ENCODE measurements at regions not wholly inside any gene's neighbourhood (a gene's known extent, or its start where the extent isn't known, plus 50 kb on each side); places are given as distances from the start of the nearest gene placed in this dataset.

DNA sequence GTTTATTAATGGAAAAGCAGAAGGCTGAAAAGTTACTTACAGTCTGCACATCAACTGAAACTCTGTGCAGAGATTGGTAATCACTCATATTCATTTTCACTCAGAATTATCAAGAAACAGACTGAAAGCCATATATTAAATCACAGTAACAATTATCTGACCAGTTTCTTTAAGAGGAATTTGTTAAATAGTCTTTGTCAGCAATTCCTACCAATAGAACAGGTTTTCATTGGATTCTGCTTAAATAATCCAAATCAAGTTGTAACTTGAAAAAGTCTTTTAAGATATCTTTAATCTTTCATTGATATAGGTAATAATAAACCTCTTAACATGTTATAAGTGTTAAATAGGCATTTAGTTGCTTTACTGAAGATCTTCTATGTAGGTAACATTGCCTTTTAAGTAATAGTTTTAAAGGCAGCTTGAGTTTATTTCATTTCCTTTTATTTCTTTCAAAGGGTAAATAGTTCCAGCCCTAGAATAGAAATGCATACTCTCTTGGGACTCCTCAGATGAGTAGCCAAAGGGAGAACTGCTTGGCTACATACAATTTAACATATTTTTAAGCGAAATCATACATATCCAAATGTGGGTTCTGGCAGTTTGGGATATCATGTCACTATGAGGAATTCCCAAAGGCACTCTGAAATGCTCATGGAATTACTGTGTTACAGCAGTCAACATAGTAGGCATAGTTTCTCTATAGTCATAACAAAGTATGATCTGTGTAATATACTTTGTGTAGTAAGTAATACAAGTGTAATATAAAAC lies 326.0 kb upstream of the SPRY2 start:
- no peak for DNase-seq (ENCODE audit: low spot score)
- TF ChIP-seq POLR2A (IDR thresholded peaks at IDR 0.05) (no peak), POLR2AphosphoS5 (IDR thresholded peaks at IDR 0.05) (no peak)
- TF ChIP-seq, protein P1, sequence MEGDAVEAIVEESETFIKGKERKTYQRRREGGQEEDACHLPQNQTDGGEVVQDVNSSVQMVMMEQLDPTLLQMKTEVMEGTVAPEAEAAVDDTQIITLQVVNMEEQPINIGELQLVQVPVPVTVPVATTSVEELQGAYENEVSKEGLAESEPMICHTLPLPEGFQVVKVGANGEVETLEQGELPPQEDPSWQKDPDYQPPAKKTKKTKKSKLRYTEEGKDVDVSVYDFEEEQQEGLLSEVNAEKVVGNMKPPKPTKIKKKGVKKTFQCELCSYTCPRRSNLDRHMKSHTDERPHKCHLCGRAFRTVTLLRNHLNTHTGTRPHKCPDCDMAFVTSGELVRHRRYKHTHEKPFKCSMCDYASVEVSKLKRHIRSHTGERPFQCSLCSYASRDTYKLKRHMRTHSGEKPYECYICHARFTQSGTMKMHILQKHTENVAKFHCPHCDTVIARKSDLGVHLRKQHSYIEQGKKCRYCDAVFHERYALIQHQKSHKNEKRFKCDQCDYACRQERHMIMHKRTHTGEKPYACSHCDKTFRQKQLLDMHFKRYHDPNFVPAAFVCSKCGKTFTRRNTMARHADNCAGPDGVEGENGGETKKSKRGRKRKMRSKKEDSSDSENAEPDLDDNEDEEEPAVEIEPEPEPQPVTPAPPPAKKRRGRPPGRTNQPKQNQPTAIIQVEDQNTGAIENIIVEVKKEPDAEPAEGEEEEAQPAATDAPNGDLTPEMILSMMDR (IDR thresholded peaks at IDR 0.05), result no peak
- Histone ChIP-seq H3K4me1 (replicated peaks) (no peaks in the 10 kb centered on the region), H3K27ac (no peak overlapping the region), H3K36me3 (no peaks in the 10 kb centered on the region), H3K9me3 (no peaks in the 10 kb centered on the region), H3K4me3 (no peak overlapping the region), H3K27me3 (replicated peaks; ENCODE audit: insufficient read depth) (no peaks in the 10 kb centered on the region)
- WGBS, result 92% methylated on average over 1 of the region's 1 CpG
- intact Hi-C loops (cut with DNase I), result no loop called here

DNA sequence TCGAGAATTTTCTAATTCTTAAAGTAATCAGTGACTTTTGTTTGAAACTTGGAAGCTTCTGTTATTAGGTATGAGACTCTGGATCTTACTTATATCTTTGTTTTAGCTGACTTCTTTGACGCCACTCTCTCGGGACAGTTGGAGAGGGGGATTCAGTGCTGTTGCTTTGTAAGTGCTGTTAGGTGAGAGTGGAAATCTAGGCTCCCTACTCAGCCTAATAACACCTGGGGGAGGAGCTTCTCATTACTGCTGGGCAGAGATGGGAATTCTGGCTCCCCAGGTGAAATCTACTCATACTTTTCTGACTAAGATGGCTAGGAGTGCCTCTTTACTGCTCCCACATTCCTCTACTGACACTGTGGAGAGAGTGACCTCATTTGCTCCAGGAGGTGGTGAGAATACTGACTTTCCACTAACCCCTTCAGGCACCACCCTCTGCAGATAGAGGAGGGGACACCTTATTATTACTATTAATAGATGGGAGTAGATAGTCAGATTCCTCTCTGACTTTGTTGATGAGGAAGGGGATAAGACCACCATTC lies 324.9 kb upstream of the SPRY2 start:
- DNase-seq (ENCODE audit: low spot score), result no peak
- H3K27me3 ChIP-seq (replicated peaks; ENCODE audit: insufficient read depth), result no peaks in the 10 kb centered on the region
- H3K4me3 ChIP-seq, result no peak overlapping the region
- H3K27ac ChIP-seq, result no peak overlapping the region
- H3K36me3 ChIP-seq, result no peaks in the 10 kb centered on the region
- TF ChIP-seq POLR2A (IDR thresholded peaks at IDR 0.05), result no peak
- TF ChIP-seq, protein P1 (IDR thresholded peaks at IDR 0.05), result no peak
- no peaks in the 10 kb centered on the region for H3K9me3 ChIP-seq
- intact Hi-C loops (cut with DNase I), result no loop called here
- H3K4me1 ChIP-seq (replicated peaks), result no peaks in the 10 kb centered on the region
- WGBS, result 90% methylated on average over 3 of the region's 3 CpGs

DNA sequence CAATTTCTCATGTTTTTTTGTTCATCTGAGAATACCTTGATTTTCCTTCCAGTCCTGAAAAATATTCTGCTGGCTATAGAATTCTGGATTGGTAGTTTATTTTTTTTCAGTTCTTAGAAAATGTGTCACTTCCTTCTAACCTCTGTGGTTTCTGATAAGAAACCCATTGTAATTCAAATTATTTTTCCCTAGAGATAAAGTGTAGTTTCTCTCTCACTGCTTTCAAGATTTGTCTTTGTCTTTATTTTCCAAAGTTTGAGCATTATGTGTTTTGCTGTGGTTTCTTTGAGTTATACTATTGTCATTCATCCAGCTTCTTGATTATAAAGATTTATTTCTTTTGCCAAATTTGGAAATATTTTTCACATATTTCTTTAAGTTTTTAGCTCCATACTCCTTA lies 324.0 kb upstream of the SPRY2 start:
- Histone ChIP-seq H3K27me3 (replicated peaks; ENCODE audit: insufficient read depth) (no peaks in the 10 kb centered on the region), H3K36me3 (no peaks in the 10 kb centered on the region), H3K9me3 (no peaks in the 10 kb centered on the region), H3K4me1 (replicated peaks) (no peaks in the 10 kb centered on the region), H3K27ac (no peak overlapping the region), H3K4me3 (no peak overlapping the region)
- DNase-seq (ENCODE audit: low spot score), result no peak
- TF ChIP-seq POLR2AphosphoS5 (IDR thresholded peaks at IDR 0.05) (no peak), POLR2A (IDR thresholded peaks at IDR 0.05) (no peak)
- TF ChIP-seq, protein P1 (IDR thresholded peaks at IDR 0.05), result no peak
- intact Hi-C loops (cut with DNase I), result no loop called here

DNA sequence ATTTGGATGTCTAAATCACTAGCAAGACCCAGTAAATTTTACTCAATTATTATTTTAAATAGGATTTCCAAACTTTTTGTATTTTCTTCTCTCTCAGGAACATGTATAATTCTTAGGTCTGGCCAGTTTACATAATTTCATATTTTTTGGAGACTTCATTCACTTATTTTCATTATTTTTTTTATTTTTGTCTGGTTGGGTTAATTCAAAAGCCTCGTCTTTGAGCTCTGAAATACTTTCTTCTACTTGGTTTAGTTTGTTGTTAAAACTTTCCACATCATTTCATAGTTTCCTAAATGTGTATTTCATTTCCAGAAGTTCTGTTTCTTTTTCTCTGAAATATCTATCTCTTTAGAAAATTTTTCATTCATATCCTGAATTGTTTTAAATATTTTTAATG lies 322.9 kb upstream of the SPRY2 start:
- H3K9me3 ChIP-seq, result no peaks in the 10 kb centered on the region
- WGBS, result 100% methylated on average over 1 of the region's 1 CpG
- no peaks in the 10 kb centered on the region for H3K4me1 ChIP-seq (replicated peaks)
- H3K27me3 ChIP-seq (replicated peaks; ENCODE audit: insufficient read depth), result no peaks in the 10 kb centered on the region
- no peak overlapping the region for H3K27ac ChIP-seq
- H3K4me3 ChIP-seq, result no peak overlapping the region
- no peak for TF ChIP-seq POLR2A (IDR thresholded peaks at IDR 0.05)
- TF ChIP-seq, protein P1 (IDR thresholded peaks at IDR 0.05), result no peak
- no peak for TF ChIP-seq POLR2AphosphoS5 (IDR thresholded peaks at IDR 0.05)
- intact Hi-C loops (cut with DNase I), result no loop called here
- DNase-seq (ENCODE audit: low spot score), result no peak
- H3K36me3 ChIP-seq, result no peaks in the 10 kb centered on the region

DNA sequence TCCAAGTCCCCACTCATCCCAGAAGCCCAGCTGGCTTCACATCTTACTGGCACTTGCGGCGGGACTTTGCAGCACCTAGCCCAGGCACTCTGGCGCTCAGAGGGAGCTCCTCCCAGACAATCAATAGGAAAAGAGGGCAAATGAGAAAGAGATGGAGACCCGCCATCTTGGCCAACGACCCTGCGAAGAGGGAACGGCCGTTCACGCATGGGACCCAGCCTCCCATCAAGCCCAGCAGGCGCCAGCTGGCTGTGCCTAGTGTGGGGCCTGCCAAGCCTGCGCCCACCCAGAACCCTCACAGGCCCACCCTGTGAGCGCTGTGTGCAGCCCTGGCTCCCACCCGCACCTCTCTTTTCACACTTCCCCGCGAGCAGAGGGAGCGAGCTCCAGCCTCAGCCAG lies 317.8 kb upstream of the SPRY2 start:
- 96% methylated on average over 11 of the region's 16 CpGs for WGBS
- intact Hi-C loops (cut with DNase I), result no loop called here
- H3K36me3 ChIP-seq, result no peaks in the 10 kb centered on the region

More for the DNA sequence above, 317.8 kb upstream of the SPRY2 start:
- H3K4me3 ChIP-seq, result no peak overlapping the region
- DNase-seq (ENCODE audit: low spot score), result no peak
- no peaks in the 10 kb centered on the region for H3K27me3 ChIP-seq (replicated peaks; ENCODE audit: insufficient read depth)
- no peak overlapping the region for H3K27ac ChIP-seq
- no peaks in the 10 kb centered on the region for H3K9me3 ChIP-seq
- no peaks in the 10 kb centered on the region for H3K4me1 ChIP-seq (replicated peaks)
- TF ChIP-seq POLR2AphosphoS5 (IDR thresholded peaks at IDR 0.05) (no peak), POLR2A (IDR thresholded peaks at IDR 0.05) (no peak)
- TF ChIP-seq, protein P1 (IDR thresholded peaks at IDR 0.05), result no peak
